ENCODE measurements at regions not wholly inside any gene's neighbourhood (a gene's known extent, or its start where the extent isn't known, plus 50 kb on each side); places are given as distances from the start of the nearest gene placed in this dataset.

GRCh38 chr9:75418518-75418917 lies 330.2 kb downstream of the OSTF1 start:
- Histone ChIP-seq H3K23me2 (ENCODE audit: insufficient read length, low read depth, low read length, poor library complexity, severe bottlenecking) (no peaks in the 10 kb centered on the region), H4K20me1 (ENCODE audit: control insufficient read depth, insufficient read depth, insufficient read length) (no peaks in the 10 kb centered on the region), H2BK20ac (ENCODE audit: low read depth, low read length, poor library complexity, severe bottlenecking) (no peak overlapping the region), H3K4me1 (ENCODE audit: insufficient read depth, low read length) (peaks cover 7% of the 10 kb centered on the region; the same call in 1 of the 2 replicates), H3K79me2 (ENCODE audit: insufficient read depth, low read length) (0 out of 2 replicates have a peak, but pooled peaks cover 2% of the 10 kb centered on the region), H4K91ac (ENCODE audit: insufficient read length, low read depth, low read length) (no peak overlapping the region), H3K9me3 (ENCODE audit: control insufficient read depth, low read depth, low read length) (no peaks in the 10 kb centered on the region), H2AK5ac (ENCODE audit: insufficient read length, low read length) (no peak overlapping the region), H2BK5ac (ENCODE audit: insufficient read length, low read length) (no peak overlapping the region), H3K4me2 (ENCODE audit: insufficient read depth, insufficient read length, low read length) (no peak overlapping the region), H3K18ac (ENCODE audit: insufficient read length, low read depth, low read length) (no peak overlapping the region), H3K27me3 (ENCODE audit: insufficient read depth, low read length) (no peaks in the 10 kb centered on the region), H3K23ac (ENCODE audit: insufficient read length, low read depth, low read length) (no peak overlapping the region), H2AFZ (ENCODE audit: low read length) (no peak overlapping the region), H2BK12ac (ENCODE audit: insufficient read length, low read depth, low read length) (no peak overlapping the region), H4K8ac (replicated peaks; ENCODE audit: insufficient read length, low read depth, low read length) (no peak overlapping the region), H4K5ac (ENCODE audit: insufficient read length, low read depth, low read length) (no peak overlapping the region), H3K79me1 (ENCODE audit: insufficient read depth, low read depth, low read length, poor library complexity, severe bottlenecking) (no peaks in the 10 kb centered on the region), H3K14ac (ENCODE audit: insufficient read depth, low read length) (no peak overlapping the region), H2BK15ac (ENCODE audit: low read depth, low read length) (no peak overlapping the region), H3K4ac (ENCODE audit: low read depth, low read length) (no peak overlapping the region), H3K27ac (ENCODE audit: insufficient read length, low read depth, low read length) (no peak overlapping the region), H3T11ph (ENCODE audit: low read length) (no peak overlapping the region), H2BK120ac (ENCODE audit: low read depth, low read length, poor library complexity, severe bottlenecking) (no peak overlapping the region), H3K9ac (ENCODE audit: extremely low read depth, insufficient read length, low read length) (no peak overlapping the region), H3K56ac (ENCODE audit: insufficient read length, low read depth, low read length) (no peak overlapping the region)
- no CpG with 5 or more reads among the region's 2 CpGs for WGBS (ENCODE audit: extremely low coverage, insufficient read length, low lambda C conversion rate)
- Mint-ChIP-seq H3K36me3 (ENCODE audit: insufficient read depth in 1 of 3, low read depth in 3 of 3) (no peaks in the 10 kb centered on the region), H3K4me3 (no peak overlapping the region), H3K27ac (no peak overlapping the region), H3K9me3 (no peaks in the 10 kb centered on the region), H3K27me3 (ENCODE audit: low read depth) (no peaks in the 10 kb centered on the region), H3K4me1 (peaks cover 14 to 18% of the 10 kb centered on the region in 2 experiments)
- no peak for TF ChIP-seq CTCF (conservative IDR thresholded peaks at IDR 0.05)
- no peak for DNase-seq

All from H9 (cell line).